Neuronal stem cell (in vitro differentiated cells): ENCODE measurements at regions not wholly inside any gene's neighbourhood (a gene's known extent, or its start where the extent isn't known, plus 50 kb on each side); places are given as distances from the start of the nearest gene placed in this dataset.
A peak's percentile ranks its signal among the peaks of the same experiment; 100 is the strongest.

Experiments
- DNase-seq: peaks from one replicate; pipeline ENCODE4 v3.0.0-alpha.2; 2013; ENCODE audit warnings: low spot score
- H2AFZ ChIP-seq: one replicate; pipeline ENCODE4 v1.6.1; 2013; ENCODE audit warnings: mild to moderate bottlenecking, low read length, inconsistent platforms
- H2AK5ac ChIP-seq: 2 replicates; pipeline ENCODE4 v1.6.1; 2013; ENCODE audit warnings: low read depth, mild to moderate bottlenecking, inconsistent platforms, low read length, moderate library complexity, mixed read lengths
- H2BK120ac ChIP-seq: 2 replicates; pipeline ENCODE4 v1.6.1; 2013; ENCODE audit warnings: low read depth, mild to moderate bottlenecking, inconsistent platforms, low read length, moderate library complexity, mixed read lengths
- H2BK12ac ChIP-seq: one replicate; pipeline ENCODE4 v1.6.1; 2013; ENCODE audit warnings: low read length, inconsistent platforms
- H2BK15ac ChIP-seq: 2 replicates; pipeline ENCODE4 v1.6.1; 2013; ENCODE audit warnings: mild to moderate bottlenecking, low read length, inconsistent platforms, mixed read lengths
- H2BK5ac ChIP-seq: one replicate; pipeline ENCODE4 v1.6.1; 2013; ENCODE audit warnings: inconsistent platforms, mild to moderate bottlenecking, low read length, moderate library complexity
- H3K14ac ChIP-seq: one replicate; pipeline ENCODE4 v1.6.1; 2013; ENCODE audit warnings: low read length, inconsistent platforms
- H3K18ac ChIP-seq: 2 replicates; pipeline ENCODE4 v1.6.1; 2013; ENCODE audit warnings: low read length, inconsistent platforms
- H3K23ac ChIP-seq: 2 replicates; pipeline ENCODE4 v1.6.1; 2013; ENCODE audit warnings: low read depth, mild to moderate bottlenecking, mixed read lengths, low read length, inconsistent platforms; ENCODE audit not compliant: poor library complexity
- H3K27ac ChIP-seq: replicated peaks from 3 replicates; pipeline ENCODE4 v1.5.1; 2013; ENCODE audit warnings: low read length, inconsistent platforms
- H3K27me3 ChIP-seq, 3 experiments: 2 replicates each; pipeline ENCODE4 v1.6.1; 2013; ENCODE audit warnings: low read length in 3 of 3, mild to moderate bottlenecking in 2 of 3, inconsistent platforms in 1 of 3, low read depth in 1 of 3, mixed read lengths in 1 of 3, moderate library complexity in 1 of 3; ENCODE audit not compliant: control insufficient read depth in 3 of 3, insufficient read depth in 3 of 3
- H3K36me3 ChIP-seq, 2 donors: replicated peaks in 1 of 2; 2 replicates each; pipeline ENCODE4 v1.6.1; 2013; ENCODE audit warnings: low read length in 2 of 2; ENCODE audit not compliant: control insufficient read depth in 2 of 2, insufficient read depth in 2 of 2
- H3K4ac ChIP-seq: 2 replicates; pipeline ENCODE4 v1.6.1; 2013; ENCODE audit warnings: inconsistent platforms, mild to moderate bottlenecking, low read length, moderate library complexity
- H3K4me1 ChIP-seq, 2 donors: 1 replicate in 1 of 2; 2 replicates in 1 of 2; pipeline ENCODE4 v1.6.1; 2013; ENCODE audit warnings: low read length in 2 of 2, low read depth in 1 of 2; ENCODE audit not compliant: control insufficient read depth in 2 of 2, insufficient read depth in 1 of 2
- H3K4me2 ChIP-seq: one replicate; pipeline ENCODE4 v1.6.1; 2013; ENCODE audit warnings: mild to moderate bottlenecking, low read length, inconsistent platforms; ENCODE audit not compliant: insufficient read depth, poor library complexity, severe bottlenecking
- H3K4me3 ChIP-seq, 2 donors: 2 replicates each; pipeline ENCODE4 v1.5.1; 2013; ENCODE audit warnings: low read length in 2 of 2, mild to moderate bottlenecking in 2 of 2, inconsistent platforms in 1 of 2, moderate library complexity in 1 of 2
- H3K79me1 ChIP-seq: one replicate; pipeline ENCODE4 v1.6.1; 2013; ENCODE audit warnings: low read depth, mild to moderate bottlenecking, inconsistent platforms, low read length, moderate library complexity
- H3K9ac ChIP-seq: one replicate; pipeline ENCODE4 v1.6.1; 2013; ENCODE audit warnings: mild to moderate bottlenecking, low read depth, low read length, inconsistent platforms; ENCODE audit not compliant: poor library complexity
- H3K9me3 ChIP-seq, 2 donors: replicated peaks in 1 of 2; 2 replicates each; pipeline versions ENCODE3 to v1.6.1; 2013; ENCODE audit warnings: low read length in 2 of 2, mild to moderate bottlenecking in 2 of 2, inconsistent platforms in 1 of 2, low read depth in 1 of 2, mixed read lengths in 1 of 2, moderate library complexity in 1 of 2; ENCODE audit not compliant: control insufficient read depth in 2 of 2, insufficient read depth in 1 of 2
- H4K8ac ChIP-seq: one replicate; pipeline ENCODE4 v1.6.1; 2013; ENCODE audit warnings: low read depth, mild to moderate bottlenecking, inconsistent platforms, low read length, moderate library complexity
- H4K91ac ChIP-seq: one replicate; pipeline ENCODE4 v1.6.1; 2013; ENCODE audit warnings: low read length, low read depth, mild to moderate bottlenecking, inconsistent platforms; ENCODE audit not compliant: poor library complexity
- WGBS, 2 donors: extraction: QIAGEN DNeasy Blood & Tissue Kit; methylation state at CpG; one replicate each; pipeline ENCODE4 v1.1.7; 2013; ENCODE audit warnings: missing lambda C conversion rate in 2 of 2, mixed read lengths in 1 of 2; ENCODE audit not compliant: insufficient read length in 2 of 2, insufficient replicate concordance in 1 of 2; ENCODE audit errors: extremely low coverage in 2 of 2; 5-methylcytosine and 5-hydroxymethylcytosine counted together

DNA sequence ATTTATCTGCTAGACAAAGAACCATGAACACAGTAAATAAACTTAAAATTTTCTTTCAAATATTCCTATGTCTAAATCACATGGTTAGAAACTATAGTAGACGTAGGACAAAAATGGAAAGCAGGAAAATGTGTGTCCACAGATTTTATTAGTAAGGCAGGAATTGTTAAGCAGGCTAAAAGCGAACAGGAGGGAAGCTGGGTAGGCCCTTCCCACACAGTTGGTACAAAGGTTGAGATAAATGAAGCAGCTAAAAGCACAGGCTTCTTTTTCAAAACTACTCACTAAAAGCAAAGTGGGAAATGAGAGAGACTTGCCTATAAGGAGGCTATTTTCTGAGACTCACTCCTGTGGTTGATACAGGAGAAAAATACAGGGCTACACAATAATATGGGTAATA, 108.1 kb upstream of the PABPC4L start:
- H2BK5ac ChIP-seq: no peak overlapping the region
- H3K18ac ChIP-seq: no peak overlapping the region
- no peak overlapping the region for H3K4me2 ChIP-seq
- H3K4me3 ChIP-seq: no peak overlapping the region
- no peak overlapping the region for H3K4ac ChIP-seq
- peak overlapping the region; percentile 78 for H2AFZ ChIP-seq
- no peaks in the 10 kb centered on the region for H3K9me3 ChIP-seq
- no peak for DNase-seq
- H4K91ac ChIP-seq: no peak overlapping the region
- H3K9ac ChIP-seq: no peak overlapping the region
- H3K14ac ChIP-seq: no peak overlapping the region
- H2AK5ac ChIP-seq: no peak overlapping the region
- H3K27ac ChIP-seq: no peak overlapping the region
- no peak overlapping the region for H3K23ac ChIP-seq
- H3K4me1 ChIP-seq: no peaks in the 10 kb centered on the region
- H3K79me1 ChIP-seq: no peaks in the 10 kb centered on the region
- no peak overlapping the region for H2BK15ac ChIP-seq
- H4K8ac ChIP-seq: no peak overlapping the region
- no peak overlapping the region for H2BK120ac ChIP-seq
- no peak overlapping the region for H2BK12ac ChIP-seq
- no peaks in the 10 kb centered on the region for H3K27me3 ChIP-seq
- no CpG with 5 or more reads among the region's 2 CpGs for WGBS, 2 donors
- H3K36me3 ChIP-seq: no peaks in the 10 kb centered on the region

DNA sequence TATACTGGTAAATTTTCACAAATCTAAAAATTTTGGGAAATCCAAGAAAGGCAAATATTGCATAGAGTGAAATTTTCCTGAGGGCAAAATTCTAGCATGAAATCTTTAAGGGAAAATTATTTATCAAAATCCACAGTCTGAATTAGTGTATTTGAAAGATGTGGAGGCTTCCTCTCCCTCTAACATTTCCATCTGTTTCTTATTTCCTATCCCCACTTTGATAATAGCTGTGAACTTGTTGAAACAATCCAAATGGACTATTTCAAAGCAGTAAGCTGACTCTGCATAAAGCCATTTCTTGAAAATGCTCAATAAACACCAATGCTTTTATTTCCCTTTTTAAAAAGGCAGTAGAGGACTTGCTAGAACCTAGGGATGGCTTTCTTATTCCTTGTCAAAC, 107.3 kb upstream of the PABPC4L start:
- Histone ChIP-seq H2BK12ac (no peak overlapping the region), H2AK5ac (no peak overlapping the region), H3K23ac (no peak overlapping the region), H3K14ac (no peak overlapping the region), H3K36me3 (no peaks in the 10 kb centered on the region), H2BK15ac (no peak overlapping the region), H3K4me2 (no peak overlapping the region), H3K4me3 (no peak overlapping the region), H3K27ac (no peak overlapping the region), H3K27me3 (no peaks in the 10 kb centered on the region), H3K9me3 (no peaks in the 10 kb centered on the region), H3K9ac (no peak overlapping the region), H3K4ac (no peak overlapping the region), H2AFZ (peak overlapping the region; percentile 28), H3K4me1 (no peaks in the 10 kb centered on the region), H3K79me1 (no peaks in the 10 kb centered on the region), H2BK120ac (no peak overlapping the region), H4K91ac (no peak overlapping the region), H4K8ac (no peak overlapping the region), H3K18ac (no peak overlapping the region), H2BK5ac (no peak overlapping the region)
- no peak for DNase-seq

DNA sequence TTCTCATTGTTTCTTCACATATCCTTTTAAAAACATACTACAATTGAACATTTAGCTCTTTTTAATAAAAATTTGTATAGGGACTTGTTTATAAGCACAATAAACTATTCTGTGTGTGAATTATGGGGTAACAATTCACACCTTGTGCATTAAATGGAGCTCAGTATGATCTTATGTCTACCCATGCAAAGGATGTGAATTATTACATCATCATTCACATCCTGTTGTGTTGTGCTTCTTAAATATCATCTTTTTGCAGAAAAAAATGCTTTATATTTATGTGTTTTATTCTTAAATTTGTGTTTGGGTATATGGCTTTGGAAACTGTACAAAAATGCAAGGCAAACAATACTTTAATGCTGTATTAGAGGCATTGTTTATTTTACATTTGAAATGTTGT, 96.7 kb upstream of the PABPC4L start:
- Histone ChIP-seq H3K36me3 (no peaks in the 10 kb centered on the region), H3K18ac (no peak overlapping the region), H3K4me3 (no peak overlapping the region), H3K14ac (no peak overlapping the region), H3K79me1 (no peaks in the 10 kb centered on the region), H3K4ac (no peak overlapping the region), H2BK120ac (no peak overlapping the region), H2BK12ac (no peak overlapping the region), H2AFZ (no peak overlapping the region), H2AK5ac (no peak overlapping the region), H3K4me2 (no peak overlapping the region), H3K9me3 (no peaks in the 10 kb centered on the region), H4K91ac (no peak overlapping the region), H3K9ac (no peak overlapping the region), H3K27me3 (no peaks in the 10 kb centered on the region), H2BK15ac (no peak overlapping the region), H2BK5ac (no peak overlapping the region), H3K4me1 (no peaks in the 10 kb centered on the region), H3K23ac (no peak overlapping the region), H3K27ac (no peak overlapping the region), H4K8ac (no peak overlapping the region)
- DNase-seq: no peak

DNA sequence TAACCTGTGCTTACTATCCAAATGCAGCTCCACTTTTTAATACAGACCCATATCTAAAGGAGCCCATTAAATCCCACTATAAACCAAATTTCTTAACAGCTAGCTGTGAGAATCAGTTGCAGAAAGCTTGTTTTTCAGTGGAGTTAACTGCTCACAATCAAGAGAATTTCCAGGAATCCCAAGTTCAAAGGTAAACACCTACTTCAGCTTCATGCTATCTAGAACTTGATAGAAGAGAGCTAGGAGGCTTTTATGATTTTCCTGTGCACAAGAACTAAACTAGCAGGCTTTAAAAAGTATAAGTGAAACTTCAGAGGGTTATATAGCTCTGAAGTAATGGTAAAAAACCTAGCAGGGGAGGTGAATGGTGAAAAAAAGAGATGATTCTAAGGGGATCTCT, 96.2 kb upstream of the PABPC4L start:
- H3K27me3 ChIP-seq: no peaks in the 10 kb centered on the region

More for the DNA sequence above, 96.2 kb upstream of the PABPC4L start:
- no peak overlapping the region for H3K14ac ChIP-seq
- no peak overlapping the region for H3K18ac ChIP-seq
- no peak for DNase-seq
- no peak overlapping the region for H4K8ac ChIP-seq
- no peak overlapping the region for H2AFZ ChIP-seq
- no peaks in the 10 kb centered on the region for H3K4me1 ChIP-seq
- H3K36me3 ChIP-seq: no peaks in the 10 kb centered on the region
- H2BK120ac ChIP-seq: no peak overlapping the region
- no peak overlapping the region for H3K4me3 ChIP-seq
- H3K27ac ChIP-seq: no peak overlapping the region
- no peak overlapping the region for H3K9ac ChIP-seq
- no peak overlapping the region for H2AK5ac ChIP-seq
- H3K23ac ChIP-seq: no peak overlapping the region
- no peaks in the 10 kb centered on the region for H3K9me3 ChIP-seq
- no peaks in the 10 kb centered on the region for H3K79me1 ChIP-seq
- no peak overlapping the region for H4K91ac ChIP-seq
- no peak overlapping the region for H2BK5ac ChIP-seq
- no peak overlapping the region for H3K4ac ChIP-seq
- no peak overlapping the region for H3K4me2 ChIP-seq
- H2BK12ac ChIP-seq: no peak overlapping the region
- no peak overlapping the region for H2BK15ac ChIP-seq
